Type B pancreatic cell (in vitro differentiated cells): ENCODE measurements at regions not wholly inside any gene's neighbourhood (a gene's known extent, or its start where the extent isn't known, plus 50 kb on each side); places are given as distances from the start of the nearest gene placed in this dataset.

Source experiments
- DNase-seq: peaks from one replicate; pipeline ENCODE4 v3.0.0; 2021; ENCODE audit warnings: mixed read lengths; ENCODE audit not compliant: unreplicated experiment; ENCODE audit errors: extremely low spot score
- H3K27ac Mint-ChIP-seq: 2 replicates; pipeline ENCODE4 v1.8.0; 2021; ENCODE audit warnings: mild to moderate bottlenecking, mixed read lengths
- H3K27me3 Mint-ChIP-seq: 2 replicates; pipeline ENCODE4 v1.8.0; 2021; ENCODE audit warnings: mixed read lengths
- H3K36me3 Mint-ChIP-seq: 2 replicates; pipeline ENCODE4 v1.8.0; 2021; ENCODE audit warnings: mixed read lengths
- H3K4me1 Mint-ChIP-seq: one replicate; pipeline ENCODE4 v1.8.0; 2021; ENCODE audit warnings: mixed read lengths; ENCODE audit not compliant: unreplicated experiment
- H3K4me3 Mint-ChIP-seq: 2 replicates; pipeline ENCODE4 v1.8.0; 2021; ENCODE audit warnings: mild to moderate bottlenecking, mixed read lengths
- H3K9me3 Mint-ChIP-seq: 2 replicates; pipeline ENCODE4 v1.8.0; 2021; ENCODE audit warnings: mixed read lengths
- TF ChIP-seq, protein P1 (sequence below): fragments of 200-600 bp; sonication (generic); conservative IDR thresholded peaks from 2 replicates; pipeline ENCODE4 v1.5.0; 2021; ENCODE audit warnings: antibody characterized with exemption, mild to moderate bottlenecking

- no peaks in the 10 kb centered on the region for H3K9me3 Mint-ChIP-seq
- no peak for DNase-seq
- peaks cover 35% of the 10 kb centered on the region for H3K4me1 Mint-ChIP-seq
Observed at GRCh38 chr3:59531066-59531745, 481.4 kb upstream of the CFAP20DC start.

DNA sequence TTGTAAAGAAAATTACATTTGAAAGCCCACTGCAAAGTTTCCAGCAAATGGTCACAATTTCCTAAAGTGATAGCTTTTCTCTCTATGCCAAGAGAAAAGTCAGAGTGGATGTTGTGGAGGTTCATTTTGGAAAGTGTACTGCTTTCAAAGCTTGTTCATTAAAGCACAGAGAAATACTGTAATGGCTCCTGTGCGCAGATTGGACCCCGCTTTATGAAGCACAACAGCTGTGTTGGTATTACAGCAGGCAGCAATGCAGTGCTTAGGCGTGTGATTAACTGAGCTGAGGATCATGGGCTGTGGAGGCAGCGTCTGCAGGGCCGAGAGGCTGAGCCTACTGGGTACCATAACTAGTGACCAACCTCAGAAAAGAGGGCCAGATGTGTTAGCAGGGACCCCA is 478.4 kb upstream of the CFAP20DC start:
- no peak overlapping the region for H3K27ac Mint-ChIP-seq
- H3K4me3 Mint-ChIP-seq: no peak overlapping the region
- H3K27me3 Mint-ChIP-seq: peaks cover 22% of the 10 kb centered on the region
- no peak for DNase-seq
- TF ChIP-seq, protein P1, sequence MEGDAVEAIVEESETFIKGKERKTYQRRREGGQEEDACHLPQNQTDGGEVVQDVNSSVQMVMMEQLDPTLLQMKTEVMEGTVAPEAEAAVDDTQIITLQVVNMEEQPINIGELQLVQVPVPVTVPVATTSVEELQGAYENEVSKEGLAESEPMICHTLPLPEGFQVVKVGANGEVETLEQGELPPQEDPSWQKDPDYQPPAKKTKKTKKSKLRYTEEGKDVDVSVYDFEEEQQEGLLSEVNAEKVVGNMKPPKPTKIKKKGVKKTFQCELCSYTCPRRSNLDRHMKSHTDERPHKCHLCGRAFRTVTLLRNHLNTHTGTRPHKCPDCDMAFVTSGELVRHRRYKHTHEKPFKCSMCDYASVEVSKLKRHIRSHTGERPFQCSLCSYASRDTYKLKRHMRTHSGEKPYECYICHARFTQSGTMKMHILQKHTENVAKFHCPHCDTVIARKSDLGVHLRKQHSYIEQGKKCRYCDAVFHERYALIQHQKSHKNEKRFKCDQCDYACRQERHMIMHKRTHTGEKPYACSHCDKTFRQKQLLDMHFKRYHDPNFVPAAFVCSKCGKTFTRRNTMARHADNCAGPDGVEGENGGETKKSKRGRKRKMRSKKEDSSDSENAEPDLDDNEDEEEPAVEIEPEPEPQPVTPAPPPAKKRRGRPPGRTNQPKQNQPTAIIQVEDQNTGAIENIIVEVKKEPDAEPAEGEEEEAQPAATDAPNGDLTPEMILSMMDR: no peak
- H3K4me1 Mint-ChIP-seq: peaks cover 26% of the 10 kb centered on the region
- no peaks in the 10 kb centered on the region for H3K9me3 Mint-ChIP-seq
- H3K36me3 Mint-ChIP-seq: no peaks in the 10 kb centered on the region

More at GRCh38 chr3:59531066-59531745, 481.4 kb upstream of the CFAP20DC start:
- TF ChIP-seq, protein P1: no peak
- no peak overlapping the region for H3K27ac Mint-ChIP-seq
- no peak overlapping the region for H3K4me3 Mint-ChIP-seq
- no peaks in the 10 kb centered on the region for H3K36me3 Mint-ChIP-seq
- H3K27me3 Mint-ChIP-seq: peaks cover 14% of the 10 kb centered on the region

GRCh38 chr3:59527493-59527892 is 477.7 kb upstream of the CFAP20DC start:
- Mint-ChIP-seq H3K27me3 (peaks cover 22% of the 10 kb centered on the region), H3K4me1 (peaks cover 20% of the 10 kb centered on the region), H3K36me3 (no peaks in the 10 kb centered on the region), H3K27ac (no peak overlapping the region), H3K4me3 (no peak overlapping the region), H3K9me3 (no peaks in the 10 kb centered on the region)
- TF ChIP-seq, protein P1: no peak
- no peak for DNase-seq

DNA sequence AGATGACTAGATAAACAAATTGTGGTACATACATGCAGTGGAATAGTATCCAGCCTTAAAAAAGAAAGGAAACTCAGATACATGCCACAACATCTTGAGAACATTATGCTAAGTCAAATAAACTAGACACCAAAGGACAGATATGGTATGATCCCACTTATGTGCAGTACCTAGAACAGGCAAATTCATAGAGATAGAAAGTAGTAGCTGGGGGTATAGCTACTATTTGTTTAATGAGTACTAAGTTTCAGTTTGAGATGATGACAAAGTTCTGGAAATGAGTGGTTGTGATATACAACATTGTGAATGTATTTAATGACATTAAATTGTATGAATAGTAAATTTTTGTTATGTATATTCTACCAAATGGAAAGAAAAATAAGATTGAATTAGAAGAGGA is 477.2 kb upstream of the CFAP20DC start:
- Mint-ChIP-seq H3K4me3 (no peak overlapping the region), H3K4me1 (peaks cover 16% of the 10 kb centered on the region), H3K9me3 (no peaks in the 10 kb centered on the region), H3K27ac (no peak overlapping the region), H3K27me3 (peaks cover 22% of the 10 kb centered on the region), H3K36me3 (no peaks in the 10 kb centered on the region)
- DNase-seq: no peak
- TF ChIP-seq, protein P1: no peak

DNA sequence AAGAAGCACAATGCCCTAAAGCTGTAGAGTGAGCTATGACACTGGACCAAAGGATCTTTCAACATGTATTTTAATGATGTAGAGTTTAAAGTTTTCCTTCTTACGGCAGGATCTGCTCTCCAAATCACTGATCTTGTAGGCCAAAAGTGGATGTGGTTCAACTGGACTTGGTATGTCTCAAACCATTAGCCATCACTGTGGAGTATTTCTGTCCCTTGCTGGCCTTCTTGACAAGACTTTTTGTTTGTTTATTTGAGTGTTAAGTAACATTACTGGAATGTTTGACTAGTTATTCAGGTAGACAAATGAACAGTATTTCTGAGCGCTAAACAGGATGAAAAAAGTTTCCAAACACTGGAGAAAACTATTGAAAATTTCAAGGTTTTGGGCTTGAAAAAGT is 472.7 kb upstream of the CFAP20DC start:
- Mint-ChIP-seq H3K27me3 (peaks cover 26% of the 10 kb centered on the region), H3K27ac (no peak overlapping the region), H3K36me3 (no peaks in the 10 kb centered on the region), H3K9me3 (no peaks in the 10 kb centered on the region), H3K4me3 (no peak overlapping the region), H3K4me1 (peaks cover 12% of the 10 kb centered on the region)
- TF ChIP-seq, protein P1: no peak
- DNase-seq: no peak
